GM18511 (cell line): ENCODE measurements at regions not wholly inside any gene's neighbourhood (a gene's known extent, or its start where the extent isn't known, plus 50 kb on each side); places are given as distances from the start of the nearest gene placed in this dataset.
"Not testable (repeated sequence)": the region's sequence is repeated elsewhere in the genome, so short reads cannot be mapped to it uniquely, and the experiment has no call there.

Experiments
- ATAC-seq: cut with Tn5 transposase; IDR thresholded peaks from one replicate; pipeline ENCODE4 v1.9.1; 2021; ENCODE audit warnings: mild to moderate bottlenecking, moderate library complexity; ENCODE audit not compliant: unreplicated experiment

GRCh38 chr13:84640691-84641090 is 758.4 kb upstream of the SLITRK1 start:
- no peak for ATAC-seq

DNA sequence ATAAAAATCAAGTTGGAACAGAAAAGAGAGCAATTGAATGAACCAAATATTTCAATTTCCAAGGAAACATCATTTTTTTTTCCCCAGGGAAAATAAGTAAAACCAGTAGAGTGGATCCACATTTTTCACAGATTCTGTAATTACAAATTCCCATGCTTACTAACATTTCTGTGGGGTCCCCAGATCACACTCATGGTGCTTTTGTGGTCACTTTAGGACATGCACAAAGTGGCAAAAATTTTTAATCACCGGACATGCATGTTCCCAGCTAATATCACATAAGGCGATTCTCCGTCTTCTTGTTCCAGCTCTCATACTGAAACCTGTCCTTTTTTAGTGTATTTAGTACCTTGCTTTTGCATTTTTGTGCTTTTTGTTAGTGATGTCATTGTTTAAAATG is 748.2 kb upstream of the SLITRK1 start:
- ATAC-seq, result no peak

DNA sequence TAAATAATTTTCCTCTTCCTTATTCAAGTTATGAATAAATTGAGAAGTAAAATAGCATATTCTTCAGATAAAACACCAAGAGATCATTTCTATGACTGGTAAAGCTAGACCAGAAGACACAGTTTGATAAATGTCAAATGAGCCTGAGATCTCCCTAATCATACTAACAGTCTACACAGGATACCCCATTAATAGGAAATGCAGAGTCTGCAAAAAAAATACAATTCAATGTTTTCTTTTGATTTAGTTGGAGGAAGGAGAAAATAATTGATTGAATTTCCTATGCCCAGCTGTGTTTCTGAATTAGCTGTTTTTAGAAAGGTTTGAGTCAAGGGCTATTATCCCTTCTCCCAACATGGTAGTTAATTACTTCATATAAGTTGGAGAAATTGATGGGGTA is 734.6 kb upstream of the SLITRK1 start:
- no peak for ATAC-seq

DNA sequence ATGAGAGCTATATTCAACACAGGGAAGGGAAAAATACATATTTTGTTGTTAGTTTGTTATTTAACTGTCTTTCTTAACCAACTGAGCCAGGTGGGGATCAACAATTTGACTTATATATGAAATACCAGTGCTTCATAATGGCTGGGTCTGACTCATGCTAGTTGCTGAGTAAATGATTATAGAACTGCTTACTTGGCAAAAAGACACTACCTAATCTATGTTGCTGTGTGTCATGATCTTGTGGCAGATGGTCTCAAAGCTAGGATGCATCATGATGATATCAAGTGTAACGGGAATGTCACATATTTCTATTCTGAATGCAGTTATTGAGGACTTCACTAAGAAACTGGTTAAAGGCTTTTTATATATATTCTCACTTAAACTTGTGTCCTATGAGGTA is 727.4 kb upstream of the SLITRK1 start:
- ATAC-seq, result no peak

- no peak for ATAC-seq
Observed at GRCh38 chr13:84607261-84608013, 725.2 kb upstream of the SLITRK1 start.

DNA sequence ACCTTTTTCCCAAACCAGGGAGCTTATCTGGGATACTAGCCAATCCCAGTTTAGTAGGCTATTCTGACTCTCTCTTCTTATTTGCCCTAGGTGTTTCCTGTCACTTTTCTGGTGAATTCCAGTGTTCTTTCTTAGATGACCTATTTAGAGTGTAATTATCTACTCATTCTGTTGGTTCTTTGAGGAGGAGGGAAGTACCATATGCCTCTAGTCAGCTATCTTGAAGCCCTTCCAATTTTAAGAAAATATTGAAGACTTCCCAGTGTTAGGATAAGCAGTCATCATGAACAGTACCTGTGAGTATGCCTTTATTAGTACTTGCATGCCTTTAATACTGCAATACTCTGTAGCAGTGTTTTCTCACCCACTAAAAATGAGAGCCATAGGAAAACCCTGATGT is 724.3 kb upstream of the SLITRK1 start:
- ATAC-seq, result no peak

GRCh38 chr13:84605927-84606326 is 723.7 kb upstream of the SLITRK1 start:
- no peak for ATAC-seq

DNA sequence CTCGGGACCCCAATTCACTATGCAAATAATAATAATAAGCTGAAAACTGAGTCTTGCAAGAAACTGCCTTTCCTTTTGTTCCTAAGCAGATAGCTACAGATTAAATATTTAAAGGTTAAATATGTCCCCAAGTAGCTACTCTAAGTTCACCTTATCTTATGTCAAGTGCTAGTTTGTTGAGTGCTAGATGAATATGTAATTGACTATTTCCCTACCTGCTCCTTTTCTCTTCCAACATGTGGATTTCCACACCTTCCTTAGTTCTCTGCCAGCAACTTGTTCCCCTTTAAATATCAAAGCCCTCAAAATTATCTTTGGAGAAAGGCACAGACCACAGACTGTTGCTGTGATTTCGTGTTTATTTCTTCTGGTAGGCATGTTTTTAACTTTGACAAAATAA is 709.2 kb upstream of the SLITRK1 start:
- ATAC-seq, result no peak

GRCh38 chr13:84590663-84591062 is 708.4 kb upstream of the SLITRK1 start:
- ATAC-seq, result no peak

DNA sequence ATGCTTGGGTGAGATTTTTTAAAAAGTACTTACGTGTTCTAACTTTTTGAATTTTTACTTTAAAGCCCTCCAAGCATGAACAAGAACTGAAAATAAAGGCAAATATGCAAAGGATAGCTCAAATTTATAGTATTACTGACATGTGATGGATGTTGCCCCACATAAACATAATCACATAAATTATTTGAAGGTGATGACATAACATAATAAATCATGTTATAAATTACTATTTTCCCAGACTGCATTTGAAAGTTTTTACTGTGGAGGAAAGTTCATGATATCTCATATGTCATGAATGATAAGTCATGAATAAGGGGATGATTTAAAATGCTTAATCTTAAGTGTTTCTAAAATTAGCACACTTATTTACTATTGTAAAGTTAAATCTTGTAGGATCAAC is 705.7 kb upstream of the SLITRK1 start:
- ATAC-seq, result no peak

- ATAC-seq, result not testable (repeated sequence)
Observed at GRCh38 chr13:84579901-84580300, 697.6 kb upstream of the SLITRK1 start.

DNA sequence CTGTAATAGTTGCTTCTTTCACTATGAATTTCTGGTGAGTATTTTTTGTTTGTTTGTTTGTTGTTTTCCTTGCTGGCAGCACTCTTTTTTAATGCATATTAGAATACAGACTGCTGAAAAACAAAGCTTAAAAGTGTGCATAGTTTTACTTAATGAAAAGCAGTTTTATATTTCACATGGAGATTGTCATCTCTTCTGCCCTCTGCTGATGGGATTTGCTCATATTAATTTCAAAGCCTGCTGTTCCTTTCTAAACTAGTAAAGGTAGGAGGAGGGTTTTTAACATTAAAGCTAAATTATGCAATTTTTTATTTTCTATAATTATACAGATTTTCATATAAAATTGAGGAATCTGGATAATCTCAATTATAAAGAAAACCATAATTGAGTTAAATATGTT is 692.6 kb upstream of the SLITRK1 start:
- no peak for ATAC-seq

GRCh38 chr13:84571264-84571663 is 689.0 kb upstream of the SLITRK1 start:
- ATAC-seq, result no peak

DNA sequence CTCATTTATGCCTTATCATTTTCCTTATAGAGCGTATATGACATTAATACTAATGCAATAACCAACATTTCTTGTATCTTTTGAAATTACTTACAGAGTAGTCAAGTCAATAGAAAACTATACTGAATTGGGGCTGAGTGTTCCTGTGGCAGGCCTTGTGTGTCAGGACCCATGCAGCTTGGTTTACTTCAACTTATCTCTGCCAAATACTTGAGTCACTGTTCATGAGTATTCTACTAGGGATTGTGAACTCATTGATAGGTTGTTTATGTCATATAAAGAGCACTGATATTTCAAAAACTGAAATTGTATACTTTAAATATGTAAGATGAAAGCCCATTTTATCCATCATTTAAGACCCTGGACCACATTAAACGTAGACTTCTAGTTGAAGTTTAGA is 688.6 kb upstream of the SLITRK1 start:
- ATAC-seq, result no peak

GRCh38 chr13:84569366-84569765 is 687.1 kb upstream of the SLITRK1 start:
- no peak for ATAC-seq

- ATAC-seq, result no peak
Observed at GRCh38 chr13:84567848-84568247, 685.6 kb upstream of the SLITRK1 start.

DNA sequence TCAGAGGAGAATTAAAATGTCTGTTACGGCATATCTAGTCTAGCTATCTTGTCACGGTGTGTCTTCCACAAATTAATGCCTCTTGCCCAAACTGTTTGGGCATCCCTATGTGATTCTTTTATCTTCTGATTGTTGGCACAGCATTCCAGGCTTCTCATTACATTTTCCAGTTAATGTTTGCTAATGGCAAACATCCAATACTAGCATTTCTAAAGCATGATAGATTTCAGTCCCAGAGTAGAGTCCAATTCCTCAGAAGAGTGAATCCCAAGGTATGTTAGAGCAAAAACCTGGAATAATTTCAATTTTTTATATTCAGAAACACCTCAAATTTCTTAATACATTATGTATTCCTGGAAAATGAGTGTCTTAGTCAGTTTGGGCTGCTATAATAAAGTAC is 684.5 kb upstream of the SLITRK1 start:
- ATAC-seq, result no peak

GRCh38 chr13:84563611-84564010 is 681.3 kb upstream of the SLITRK1 start:
- ATAC-seq, result no peak

DNA sequence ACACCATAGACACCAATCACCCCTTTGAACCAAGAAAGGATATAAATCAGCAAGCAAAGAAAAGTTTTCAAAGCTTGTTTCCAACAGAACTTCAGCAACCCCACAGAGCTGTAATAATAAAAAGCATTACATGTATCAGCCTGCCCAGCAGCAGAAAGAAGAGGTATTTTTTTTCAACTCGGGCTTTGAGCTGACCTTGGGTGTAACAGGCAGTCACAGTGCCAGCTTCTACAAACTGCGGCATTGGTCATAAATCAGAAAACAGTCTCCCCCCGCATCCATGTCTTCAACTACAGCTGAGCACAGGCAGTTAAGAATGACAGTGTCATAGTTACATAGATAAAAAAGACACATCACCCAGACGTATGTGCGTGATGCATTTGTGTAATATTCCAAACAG is 671.0 kb upstream of the SLITRK1 start:
- no peak for ATAC-seq

DNA sequence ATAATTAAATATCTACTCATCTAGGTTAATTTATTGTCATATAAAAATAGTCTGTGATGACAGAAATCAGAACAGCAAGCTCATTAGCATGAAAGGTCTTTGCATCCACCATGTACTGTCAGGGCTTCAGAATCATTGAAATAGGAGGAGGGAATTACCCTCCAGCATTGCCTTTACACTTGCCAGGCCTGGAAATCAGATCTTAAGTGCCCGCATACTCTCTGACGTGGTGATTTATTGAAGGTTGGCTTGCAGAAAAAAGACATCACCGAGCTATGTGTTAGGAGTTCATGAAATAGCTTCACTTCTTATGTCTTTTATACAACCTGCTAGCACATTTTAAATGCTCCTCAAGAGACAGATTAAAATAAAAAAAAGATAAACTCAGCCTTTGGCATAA is 661.7 kb upstream of the SLITRK1 start:
- no peak for ATAC-seq

- no peak for ATAC-seq
Observed at GRCh38 chr13:84542348-84542747, 660.1 kb upstream of the SLITRK1 start.

DNA sequence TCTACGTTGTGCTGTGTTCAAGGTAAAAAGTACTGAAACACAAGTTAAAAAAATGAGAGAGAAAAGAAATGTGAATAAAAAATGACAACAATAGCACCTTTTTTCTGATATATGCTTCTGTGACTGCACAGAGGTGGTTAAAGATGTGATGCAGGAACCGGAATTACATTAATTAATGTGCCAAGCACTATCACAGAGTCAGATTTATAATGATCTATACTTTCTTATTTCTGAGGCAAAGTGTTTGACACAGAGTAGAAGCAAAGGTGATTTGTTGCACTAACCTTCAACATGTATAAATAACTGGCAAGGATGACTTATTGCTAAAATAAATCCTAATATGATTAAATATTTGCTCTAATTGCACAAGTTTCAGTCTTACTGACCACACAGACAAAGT is 654.6 kb upstream of the SLITRK1 start:
- ATAC-seq, result no peak

DNA sequence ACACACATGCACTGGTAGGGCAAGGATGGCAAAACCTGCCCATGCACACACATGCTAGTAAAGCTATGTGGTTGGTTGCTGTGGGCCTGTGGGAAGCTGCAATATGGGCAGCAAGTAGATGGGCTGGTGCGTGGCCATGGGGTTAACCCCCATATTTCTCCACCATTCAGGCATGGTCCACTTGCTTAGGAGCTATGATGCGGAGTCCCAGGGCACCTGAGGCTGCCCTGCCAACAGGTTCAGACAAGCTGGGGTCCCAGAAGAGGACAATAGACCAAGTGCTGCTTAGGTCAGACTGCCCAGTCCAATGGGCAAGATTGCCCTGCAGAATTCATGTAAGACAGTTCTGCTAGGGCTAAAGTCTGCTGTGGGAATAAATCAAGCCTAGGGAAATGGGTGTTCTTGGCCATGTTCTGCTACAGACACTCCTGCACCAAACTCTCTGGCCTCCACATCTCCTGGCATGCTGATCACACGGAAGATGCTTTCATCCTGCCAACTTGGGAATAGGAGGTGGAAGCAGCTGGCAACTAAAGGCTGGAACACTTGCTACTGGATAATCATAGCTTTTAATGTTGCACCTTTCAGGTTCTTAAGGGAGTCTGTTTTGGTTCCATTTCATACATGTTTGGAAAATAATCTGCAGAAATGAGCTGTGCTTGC is 646.3 kb upstream of the SLITRK1 start:
- ATAC-seq, result no peak
